ENCODE measurements at regions not wholly inside any gene's neighbourhood (a gene's known extent, or its start where the extent isn't known, plus 50 kb on each side); places are given as distances from the start of the nearest gene placed in this dataset.

GRCh38 chr5:90220554-90220953 is 189.0 kb downstream of the CETN3 start:
- TF ChIP-seq CTCF (IDR thresholded peaks at IDR 0.05; ENCODE audit: poor library complexity, severe bottlenecking) (no peak), EZH2 (IDR thresholded peaks at IDR 0.05; ENCODE audit: borderline replicate concordance, insufficient read depth, low read length, poor library complexity, severe bottlenecking) (no peak), SMC3 (conservative IDR thresholded peaks at IDR 0.05; ENCODE audit: poor library complexity) (no peak), POLR2AphosphoS5 (IDR thresholded peaks at IDR 0.05) (no peak), TAF1 (IDR thresholded peaks at IDR 0.05; ENCODE audit: low read depth) (no peak)

Measured in neural cell (in vitro differentiated cells).